Lung (tissue), 11 donors: ENCODE measurements at regions not wholly inside any gene's neighbourhood (a gene's known extent, or its start where the extent isn't known, plus 50 kb on each side); places are given as distances from the start of the nearest gene placed in this dataset.

Source experiments
- ATAC-seq: fragments of 200-7000 bp; cut with Tn5 transposase; one replicate; pipeline ENCODE4 v1.9.1; 2020; ENCODE audit warnings: moderate number of reproducible peaks; ENCODE audit not compliant: insufficient read depth, low FRiP score
- DNase-seq, 3 donors: peaks; one replicate each; pipeline ENCODE4 v3.0.0-alpha.2; 2013 to 2017
- H3K27ac ChIP-seq, 2 donors: one replicate each; pipeline ENCODE4 v1.5.1; 2013; ENCODE audit warnings: mild to moderate bottlenecking in 2 of 2, moderate library complexity in 2 of 2, control low read depth in 1 of 2, inconsistent platforms in 1 of 2, low read depth in 1 of 2, low read length in 1 of 2
- H3K27me3 ChIP-seq, 3 donors: one replicate each; pipeline ENCODE4 v1.5.1; 2013; ENCODE audit warnings: low read length in 2 of 3; ENCODE audit not compliant: control insufficient read depth in 3 of 3, insufficient read depth in 3 of 3
- H3K36me3 ChIP-seq, 4 donors: one replicate each; pipeline ENCODE4 v1.5.1; 2013; ENCODE audit warnings: low read length in 4 of 4, mild to moderate bottlenecking in 1 of 4, moderate library complexity in 1 of 4; ENCODE audit not compliant: control insufficient read depth in 4 of 4, insufficient read depth in 4 of 4
- H3K4me1 ChIP-seq, 5 donors: one replicate each; pipeline ENCODE4 v1.5.1; 2013; ENCODE audit warnings: low read length in 5 of 5, mild to moderate bottlenecking in 2 of 5, moderate library complexity in 1 of 5; ENCODE audit not compliant: control insufficient read depth in 5 of 5, insufficient read depth in 5 of 5
- H3K4me3 ChIP-seq: one replicate; pipeline ENCODE4 v1.5.1; 2013; ENCODE audit warnings: mild to moderate bottlenecking, control low read depth, moderate library complexity
- H3K9ac ChIP-seq, 2 donors: one replicate each; pipeline ENCODE4 v1.5.1; 2013; ENCODE audit warnings: low read length in 2 of 2, control low read depth in 1 of 2; ENCODE audit not compliant: insufficient read depth in 1 of 2
- H3K9me3 ChIP-seq, 4 donors: one replicate each; pipeline ENCODE4 v1.5.1; 2013; ENCODE audit warnings: low read length in 3 of 4, mild to moderate bottlenecking in 1 of 4, moderate library complexity in 1 of 4; ENCODE audit not compliant: control insufficient read depth in 4 of 4, insufficient read depth in 3 of 4
- CTCF ChIP-seq: IDR thresholded peaks from 2 replicates; pipeline ENCODE4 v1.5.1; 2012; ENCODE audit warnings: mild to moderate bottlenecking; ENCODE audit errors: control extremely low read depth, extremely low read depth
- WGBS, 2 donors: extraction: QIAGEN DNeasy Blood & Tissue Kit; methylation state at CpG; one replicate each; pipeline ENCODE4 v1.1.7; 2013; 5-methylcytosine and 5-hydroxymethylcytosine counted together
- donor health status: control.
- donor health status: control.
- donor health status: Bipolar disorder and iron deficiency.
- donor health status: healthy.
- donor health status: DM: yes; HTN: yes; CAD: no.

- H3K9ac ChIP-seq: no peak overlapping the region
- TF ChIP-seq CTCF: no peak
- no peak for ATAC-seq
- WGBS, 2 donors: 40 to 43% methylated on average over 1 of the region's 1 CpG
- H3K4me3 ChIP-seq: no peak overlapping the region
- H3K4me1 ChIP-seq: peaks cover 0 to 7% (median 0%) of the 10 kb centered on the region in 5 donors
- DNase-seq: no peak
- H3K36me3 ChIP-seq: no peaks in the 10 kb centered on the region
- H3K27me3 ChIP-seq: no peaks in the 10 kb centered on the region
- H3K27ac ChIP-seq: no peak overlapping the region
- H3K9me3 ChIP-seq: no peaks in the 10 kb centered on the region
Observed at GRCh38 chr20:12315652-12316051, 398.0 kb downstream of the BTBD3 start.

GRCh38 chr20:12316794-12317193, 399.1 kb downstream of the BTBD3 start:
- Histone ChIP-seq H3K9me3 (no peaks in the 10 kb centered on the region), H3K27ac (no peak overlapping the region), H3K4me1 (peaks cover 0 to 7% (median 0%) of the 10 kb centered on the region in 5 donors), H3K4me3 (no peak overlapping the region), H3K9ac (no peak overlapping the region), H3K27me3 (no peaks in the 10 kb centered on the region), H3K36me3 (no peaks in the 10 kb centered on the region)
- no peak for ATAC-seq
- TF ChIP-seq CTCF: no peak
- 91 to 94% methylated on average over 2 of the region's 2 CpGs for WGBS, 2 donors
- no peak for DNase-seq

- TF ChIP-seq CTCF: no peak
- Histone ChIP-seq H3K4me1 (peaks cover 0 to 7% (median 0%) of the 10 kb centered on the region in 5 donors), H3K27ac (no peak overlapping the region), H3K9ac (no peak overlapping the region), H3K36me3 (no peaks in the 10 kb centered on the region), H3K9me3 (no peaks in the 10 kb centered on the region), H3K4me3 (no peak overlapping the region), H3K27me3 (no peaks in the 10 kb centered on the region)
- 84 to 88% methylated on average over 2 of the region's 2 CpGs for WGBS, 2 donors
- DNase-seq: peak in 2 of 3 donors; percentile 18 to 69
- ATAC-seq: no peak
Observed at GRCh38 chr20:12317433-12317832, 399.7 kb downstream of the BTBD3 start.

GRCh38 chr20:12318043-12318442, 400.4 kb downstream of the BTBD3 start:
- no peak overlapping the region for H3K4me3 ChIP-seq
- H3K27ac ChIP-seq: no peak overlapping the region
- peaks cover 0 to 7% (median 0%) of the 10 kb centered on the region in 5 donors for H3K4me1 ChIP-seq
- ATAC-seq (no peak), DNase-seq (peak in 1 of 3 donors; percentile 31)
- H3K36me3 ChIP-seq: no peaks in the 10 kb centered on the region
- no peak for TF ChIP-seq CTCF
- no peaks in the 10 kb centered on the region for H3K27me3 ChIP-seq
- WGBS, 2 donors: 64% methylated on average over 5 of the region's 5 CpGs
- H3K9me3 ChIP-seq: no peaks in the 10 kb centered on the region
- no peak overlapping the region for H3K9ac ChIP-seq
